Activated CD4-positive, CD25-positive, alpha-beta regulatory T cell treated with anti-CD3 and anti-CD28 coated beads, Interleukin-2, amount 50 U/mL, for 24 hours (primary cell): ENCODE measurements at regions not wholly inside any gene's neighbourhood (a gene's known extent, or its start where the extent isn't known, plus 50 kb on each side); places are given as distances from the start of the nearest gene placed in this dataset.
"Not testable (repeated sequence)": the region's sequence is repeated elsewhere in the genome, so short reads cannot be mapped to it uniquely, and the experiment has no call there.

Source experiments
- ATAC-seq, 2 donors: fragments of 150-1000 bp; cut with Tn5 transposase; one replicate each; pipeline ENCODE4 v1.10.0; 2021; ENCODE audit warnings: mild to moderate bottlenecking in 1 of 2, moderate library complexity in 1 of 2

GRCh38 chr2:236977852-236978398, 107.8 kb upstream of the COPS8 start:
- no peak for ATAC-seq

DNA sequence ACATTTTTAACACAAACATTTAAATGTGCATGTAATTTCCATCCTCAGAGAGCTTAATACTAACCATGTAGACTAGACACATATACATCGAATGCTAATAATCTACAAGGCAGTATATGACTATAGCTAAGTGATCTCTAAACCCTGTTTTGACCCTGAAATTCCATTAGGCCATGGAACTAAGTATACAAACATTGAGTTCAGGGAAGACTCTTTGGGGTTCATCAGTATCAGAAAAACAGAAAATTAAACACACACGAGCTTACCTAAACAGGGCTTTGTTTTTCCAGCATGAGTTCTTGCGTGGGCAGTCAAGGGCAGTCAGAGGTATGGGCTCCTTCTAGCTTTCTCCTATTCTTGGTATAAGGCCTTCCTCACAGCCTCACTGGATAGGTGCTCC, 106.0 kb upstream of the COPS8 start:
- no peak for ATAC-seq

DNA sequence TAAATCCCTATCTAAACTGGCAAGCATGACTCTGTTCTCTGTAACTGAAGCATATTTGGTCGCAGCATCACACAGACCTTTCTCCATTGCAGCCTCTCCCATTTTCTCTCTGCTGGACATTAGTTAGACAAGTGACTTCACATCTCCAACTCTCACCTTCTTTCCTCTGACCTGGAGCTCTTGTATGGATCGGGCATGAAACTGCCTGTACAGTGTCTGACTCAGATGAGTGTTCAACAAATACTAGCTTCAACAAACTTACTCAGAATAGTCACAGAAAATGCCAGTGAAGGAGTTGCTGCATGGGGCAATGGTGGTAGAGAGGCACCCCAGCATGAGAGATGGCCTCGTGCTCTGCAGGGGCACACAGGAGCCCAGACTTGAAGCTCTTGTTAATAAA, 104.7 kb upstream of the COPS8 start:
- ATAC-seq = no peak

- ATAC-seq = no peak
Observed at GRCh38 chr2:236981701-236982485, 103.8 kb upstream of the COPS8 start.

GRCh38 chr2:236982693-236983455, 102.8 kb upstream of the COPS8 start:
- ATAC-seq = no peak

- ATAC-seq = no peak
Observed at GRCh38 chr2:236984046-236984445, 101.6 kb upstream of the COPS8 start.

DNA sequence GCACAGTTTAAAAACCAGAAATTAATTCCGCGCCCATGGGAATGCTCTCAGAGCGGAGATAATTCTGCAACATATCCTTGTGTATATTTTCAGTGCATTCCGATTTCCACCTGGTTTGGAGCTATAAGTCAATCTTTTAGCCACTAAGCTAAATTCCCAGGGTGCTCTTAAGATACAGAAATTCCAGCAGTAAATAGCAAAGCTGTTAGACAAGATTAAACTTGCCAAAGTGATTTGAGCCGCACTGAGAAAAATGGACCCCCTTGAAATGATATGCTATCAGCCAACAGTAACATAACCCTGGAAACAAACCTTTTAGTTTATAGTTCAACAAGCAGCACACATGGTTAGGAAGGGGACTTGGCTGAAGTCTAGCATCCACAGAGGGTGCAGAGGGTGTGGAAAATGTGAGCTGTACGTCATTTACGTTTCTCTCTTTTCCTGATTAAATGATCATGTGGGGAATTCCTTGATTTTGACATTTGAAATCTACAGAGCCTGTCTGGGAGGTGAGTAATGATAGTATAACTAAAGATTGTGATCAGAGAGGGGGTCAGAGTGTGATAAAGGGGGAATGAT, 99.8 kb upstream of the COPS8 start:
- ATAC-seq = no peak

GRCh38 chr2:236986524-236987330, 99.0 kb upstream of the COPS8 start:
- no peak for ATAC-seq

DNA sequence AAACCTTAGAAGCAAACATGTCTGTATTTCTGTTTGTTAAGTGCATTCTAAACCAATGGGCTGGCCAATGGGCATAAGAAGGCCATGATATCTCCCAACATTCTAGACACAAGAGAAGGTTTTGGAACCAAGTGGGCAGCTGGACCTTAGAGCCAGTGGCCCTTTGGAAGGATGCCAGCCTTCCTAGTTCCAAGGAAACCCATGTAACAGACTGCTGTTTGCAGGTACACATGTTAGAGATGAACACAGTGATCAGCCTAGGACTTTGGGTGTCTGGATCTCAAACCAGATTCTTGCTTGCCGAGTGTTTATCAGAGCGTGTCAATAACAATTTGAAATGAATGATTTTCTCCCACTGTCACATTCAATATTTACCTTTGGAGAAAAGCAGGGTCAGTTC, 97.5 kb upstream of the COPS8 start:
- no peak for ATAC-seq

DNA sequence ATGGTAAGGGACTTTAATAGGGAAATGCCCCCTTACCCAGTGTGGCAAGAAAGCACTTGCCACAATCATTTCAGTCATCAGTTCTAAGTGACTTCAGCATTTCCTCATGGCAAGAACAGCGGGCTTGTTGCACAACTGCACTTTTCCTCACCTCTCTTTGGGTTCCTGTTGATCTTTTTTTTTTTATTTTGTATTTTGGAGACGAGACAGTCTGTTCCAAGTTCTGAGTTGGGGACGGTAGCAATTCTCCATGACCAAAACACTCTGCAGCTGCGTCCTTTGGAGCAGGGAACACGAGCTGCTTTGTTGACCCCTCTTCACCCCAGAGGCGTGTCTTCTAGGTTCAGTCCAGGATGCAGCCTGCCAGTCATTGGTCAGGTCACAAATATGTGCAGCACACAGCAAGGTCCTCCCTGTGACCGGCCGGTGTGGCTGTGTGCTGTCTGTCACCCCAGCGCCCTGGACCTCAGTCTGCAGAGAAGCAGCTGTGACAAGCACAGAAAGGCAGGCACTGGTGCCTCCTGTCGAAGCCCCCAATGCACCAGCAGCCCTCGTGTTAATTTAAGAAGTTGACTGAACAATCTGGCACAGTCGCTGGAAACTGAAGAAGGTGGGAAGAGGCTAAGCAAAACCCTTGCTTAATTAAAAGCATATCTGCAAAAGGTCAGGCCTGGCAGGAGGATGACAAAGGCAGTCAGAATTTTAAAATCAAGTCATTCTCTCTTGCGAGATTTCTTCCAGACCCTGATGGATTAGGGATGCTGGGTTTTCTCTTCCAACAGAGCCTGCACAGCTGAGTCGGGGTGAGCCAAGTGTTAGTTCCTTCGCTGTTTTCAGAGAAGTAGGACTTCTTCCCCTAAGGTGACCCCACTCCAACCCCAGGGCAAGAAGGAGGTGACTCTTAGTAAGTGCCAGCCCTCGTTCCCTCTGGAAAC, 96.7 kb upstream of the COPS8 start:
- ATAC-seq = no peak

GRCh38 chr2:236990552-236990951, 95.1 kb upstream of the COPS8 start:
- no peak for ATAC-seq

GRCh38 chr2:236991874-236992273, 93.8 kb upstream of the COPS8 start:
- no peak for ATAC-seq

DNA sequence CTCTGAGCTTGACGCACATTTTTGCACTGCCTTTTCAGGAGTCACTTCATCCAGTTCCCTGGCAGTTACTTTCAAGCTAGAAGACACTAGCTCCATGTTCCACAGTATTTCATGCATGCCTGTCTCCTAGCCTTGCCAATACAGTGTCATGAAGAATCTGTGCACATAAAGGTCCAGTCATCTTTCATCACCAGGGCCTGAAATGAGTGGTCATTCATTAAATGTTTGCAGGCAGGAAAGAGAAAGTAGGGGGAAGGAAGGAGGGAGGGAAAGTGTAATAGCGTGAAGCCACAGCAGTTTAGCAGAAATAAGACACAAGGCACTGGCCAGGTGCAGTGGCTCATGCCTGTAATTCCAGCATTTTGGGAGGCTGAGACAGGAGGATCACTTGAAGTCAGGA, 92.4 kb upstream of the COPS8 start:
- ATAC-seq = no peak

DNA sequence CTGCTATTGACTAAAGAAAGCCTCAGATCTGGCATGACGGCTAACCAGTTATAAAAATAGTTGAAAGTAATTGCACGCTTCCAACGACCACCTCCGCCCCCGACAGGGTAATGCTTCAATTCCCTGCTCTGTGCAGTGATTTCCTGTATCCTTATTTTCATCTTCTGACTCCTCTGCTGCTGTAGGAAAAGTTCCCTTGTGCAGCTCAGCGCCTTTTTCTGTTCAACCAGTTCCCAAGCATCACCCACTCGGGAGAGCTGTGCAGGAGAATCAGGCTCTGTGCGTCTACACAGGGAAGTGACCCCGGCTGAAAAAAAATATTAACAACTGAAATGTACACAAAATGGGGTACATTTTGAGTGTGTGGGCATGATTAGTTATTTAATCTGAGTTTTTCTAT, 91.3 kb upstream of the COPS8 start:
- no peak for ATAC-seq

GRCh38 chr2:236997069-236997715, 88.5 kb upstream of the COPS8 start:
- no peak for ATAC-seq

DNA sequence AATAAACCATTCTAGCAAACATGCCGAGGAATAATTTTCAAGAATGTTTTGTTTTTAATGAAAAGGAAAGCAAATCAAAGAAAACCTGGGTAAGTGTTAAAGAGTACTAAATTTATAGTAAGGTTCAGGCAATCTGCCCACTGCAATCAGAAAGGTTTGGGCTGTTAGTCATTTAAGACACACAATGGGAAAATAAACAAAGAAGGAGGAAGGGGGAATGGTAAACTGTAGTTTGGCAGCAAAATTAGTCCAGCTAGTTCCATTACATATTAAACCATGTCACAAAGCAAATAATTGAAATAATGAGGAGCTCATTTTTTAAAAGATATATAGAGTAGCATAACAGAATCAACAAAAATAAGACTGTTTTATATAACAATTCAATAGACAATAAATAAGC, 87.5 kb upstream of the COPS8 start:
- ATAC-seq = no peak

GRCh38 chr2:236998758-236999157, 86.9 kb upstream of the COPS8 start:
- no peak for ATAC-seq

DNA sequence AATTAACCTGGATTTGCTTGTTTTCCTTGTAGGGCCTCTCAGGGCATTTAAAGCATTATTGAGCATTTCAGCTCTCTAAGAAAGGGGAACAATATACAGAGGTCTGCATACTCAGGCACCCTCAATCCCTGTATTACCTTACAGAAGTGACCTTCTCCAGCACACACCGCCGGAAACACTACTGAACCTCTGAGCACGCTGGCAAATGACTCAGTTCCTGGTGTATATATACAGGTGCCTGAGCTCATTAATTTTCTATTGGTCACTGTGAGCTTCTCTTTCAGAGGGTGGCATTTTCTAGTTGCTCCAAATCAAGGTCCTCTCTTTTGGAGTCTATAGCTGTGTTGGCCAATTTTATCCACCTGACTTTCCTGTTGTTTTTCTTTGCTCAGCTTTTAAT, 85.2 kb upstream of the COPS8 start:
- ATAC-seq = no peak

DNA sequence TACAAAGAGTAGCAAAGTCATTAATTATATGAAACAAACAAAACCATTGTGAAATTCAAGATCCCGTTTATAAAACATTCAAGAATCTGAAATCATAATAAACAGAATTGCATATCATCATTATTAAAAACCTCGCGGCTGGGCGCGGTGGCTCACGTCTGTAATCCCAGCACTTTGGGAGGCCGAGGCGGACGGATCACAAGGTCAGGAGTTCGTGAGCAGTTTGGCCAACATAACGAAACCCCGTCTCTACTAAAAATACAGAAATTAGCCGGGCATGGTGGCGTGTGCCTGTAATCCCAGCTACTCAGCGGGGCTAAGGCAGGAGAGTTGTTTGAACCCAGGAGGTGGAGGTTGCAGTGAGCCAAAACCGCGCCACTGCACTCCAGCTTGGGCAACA, 80.3 kb upstream of the COPS8 start:
- not testable (repeated sequence) for ATAC-seq

DNA sequence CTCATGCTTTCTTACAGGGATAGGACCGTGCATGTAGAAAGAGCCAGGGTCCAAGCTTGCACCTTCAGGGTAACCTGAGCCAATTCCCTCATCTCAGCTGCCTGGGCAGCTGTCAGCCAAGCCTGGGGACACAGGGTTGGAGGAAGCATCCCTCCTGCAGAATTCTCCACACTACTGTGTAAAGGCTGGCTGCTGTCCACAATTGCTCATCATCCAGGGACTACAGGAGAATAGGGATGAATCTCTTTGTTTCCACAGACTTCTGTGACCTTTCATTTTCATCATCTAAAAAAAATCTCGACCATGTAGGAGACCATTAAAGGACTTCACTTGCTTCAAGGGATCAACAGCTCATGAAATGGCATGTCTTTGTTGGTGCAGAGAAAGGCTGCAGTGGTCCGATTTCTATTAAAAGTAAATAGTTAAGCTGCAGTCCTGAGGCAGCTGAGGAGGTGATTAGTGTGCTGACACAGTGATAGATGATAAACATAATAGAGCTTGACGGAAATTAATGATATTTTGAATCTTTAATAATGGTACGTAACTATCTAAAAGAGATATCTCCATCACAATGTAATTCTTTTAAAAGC, 74.4 kb upstream of the COPS8 start:
- ATAC-seq = no peak

GRCh38 chr2:237012004-237012403, 73.7 kb upstream of the COPS8 start:
- ATAC-seq = no peak
